ENCODE measurements at regions not wholly inside any gene's neighbourhood (a gene's known extent, or its start where the extent isn't known, plus 50 kb on each side); places are given as distances from the start of the nearest gene placed in this dataset.
A peak's percentile ranks its signal among the peaks of the same experiment; 100 is the strongest.
"Not testable (repeated sequence)": the region's sequence is repeated elsewhere in the genome, so short reads cannot be mapped to it uniquely, and the experiment has no call there.

- no peak overlapping the region for H3K4me3 ChIP-seq (ENCODE audit: low read depth, low read length)
Observed at GRCh38 chr4:147104768-147105167, 159.1 kb upstream of the TTC29 start.

GRCh38 chr4:147108409-147108808, 162.7 kb upstream of the TTC29 start:
- H3K36me3 ChIP-seq (ENCODE audit: control insufficient read depth, insufficient read depth, low read length) = no peaks in the 10 kb centered on the region
- POLR2A ChIA-PET = no interaction called here
- no peaks in the 10 kb centered on the region for H3K27me3 ChIP-seq (ENCODE audit: control insufficient read depth, insufficient read depth, low read length)
- CTCF ChIA-PET = interaction anchor here (1.1 to 1.5 kb wide), 3 partner anchors 8 to 410 kb away, joined by 3 to 4 read pairs (median 3); no protein-coding TSS in a partner anchor
- H3K4me3 ChIP-seq (ENCODE audit: low read depth, low read length) = no peak overlapping the region
- DNase-seq (ENCODE audit: low read depth) = no peak
- no peak for TF ChIP-seq CTCF (IDR thresholded peaks at IDR 0.05; ENCODE audit: insufficient read depth, low read depth, low read length)

More at GRCh38 chr4:147104768-147105167, 159.1 kb upstream of the TTC29 start:
- no peak for DNase-seq (ENCODE audit: low read depth)
- Histone ChIP-seq H3K36me3 (ENCODE audit: control insufficient read depth, insufficient read depth, low read length) (no peaks in the 10 kb centered on the region), H3K27me3 (ENCODE audit: control insufficient read depth, insufficient read depth, low read length) (no peaks in the 10 kb centered on the region)
- ChIA-PET CTCF (no interaction called here), POLR2A (no interaction called here)
- TF ChIP-seq CTCF (IDR thresholded peaks at IDR 0.05; ENCODE audit: insufficient read depth, low read depth, low read length) = no peak

GRCh38 chr4:147109800-147110199, 164.1 kb upstream of the TTC29 start:
- ChIA-PET CTCF (interaction anchor here (1.5 to 2.9 kb wide), 2 partner anchors 10 to 480 kb away, joined by 4 to 14 read pairs; no protein-coding TSS in a partner anchor), POLR2A (no interaction called here)
- DNase-seq (ENCODE audit: low read depth) = no peak
- H3K36me3 ChIP-seq (ENCODE audit: control insufficient read depth, insufficient read depth, low read length) = no peaks in the 10 kb centered on the region
- no peak overlapping the region for H3K4me3 ChIP-seq (ENCODE audit: low read depth, low read length)
- H3K27me3 ChIP-seq (ENCODE audit: control insufficient read depth, insufficient read depth, low read length) = no peaks in the 10 kb centered on the region
- no peak for TF ChIP-seq CTCF (IDR thresholded peaks at IDR 0.05; ENCODE audit: insufficient read depth, low read depth, low read length)

GRCh38 chr4:147110473-147111367, 165.1 kb upstream of the TTC29 start:
- H3K4me3 ChIP-seq (ENCODE audit: low read depth, low read length) = no peak overlapping the region
- 0 out of 2 replicates have a peak, but pooled peaks have one; percentile 4 for TF ChIP-seq CTCF (IDR thresholded peaks at IDR 0.05; ENCODE audit: insufficient read depth, low read depth, low read length)
- no peaks in the 10 kb centered on the region for H3K27me3 ChIP-seq (ENCODE audit: control insufficient read depth, insufficient read depth, low read length)
- H3K36me3 ChIP-seq (ENCODE audit: control insufficient read depth, insufficient read depth, low read length) = no peaks in the 10 kb centered on the region
- DNase-seq (ENCODE audit: low read depth) = no peak
- ChIA-PET POLR2A (no interaction called here), CTCF (interaction anchor here (0.9 to 2.9 kb wide), 2 partner anchors 479 to 757 kb away, joined by 4 to 14 read pairs; no protein-coding TSS in a partner anchor)

GRCh38 chr4:147112196-147112595, 166.5 kb upstream of the TTC29 start:
- H3K4me3 ChIP-seq (ENCODE audit: low read depth, low read length); POLR2A ChIA-PET; DNase-seq (ENCODE audit: low read depth); H3K36me3 ChIP-seq (ENCODE audit: control insufficient read depth, insufficient read depth, low read length); H3K27me3 ChIP-seq (ENCODE audit: control insufficient read depth, insufficient read depth, low read length): not testable (repeated sequence)
- CTCF ChIA-PET = interaction anchor here (2.9 kb wide), 1 partner anchor 477 kb away, joined by 14 read pairs; no protein-coding TSS in a partner anchor

Data from BJ (cell line).